NCI-H2227 (cell line): ENCODE measurements at regions not wholly inside any gene's neighbourhood (a gene's known extent, or its start where the extent isn't known, plus 50 kb on each side); places are given as distances from the start of the nearest gene placed in this dataset.
"Not testable (repeated sequence)": the region's sequence is repeated elsewhere in the genome, so short reads cannot be mapped to it uniquely, and the experiment has no call there.

Source experiments
- DNase-seq: peaks from one replicate; lab custom pipeline; 2025; ENCODE audit not compliant: unreplicated experiment; lab: John Stamatoyannopoulos, UW

- DNase-seq: no peak
Measured at GRCh38 chr4:53959343-53960120, 104.9 kb downstream of the CHIC2 start.

- no peak for DNase-seq
Measured at GRCh38 chr4:53956454-53956853, 108.0 kb downstream of the CHIC2 start.

- no peak for DNase-seq
Measured at GRCh38 chr4:53956053-53956452, 108.4 kb downstream of the CHIC2 start.

- DNase-seq: no peak
Measured at GRCh38 chr4:53951414-53951813, 113.0 kb downstream of the CHIC2 start.

GRCh38 chr4:53943345-53944085 lies 120.9 kb downstream of the CHIC2 start:
- DNase-seq: no peak

- no peak for DNase-seq
Measured at GRCh38 chr4:53942712-53943111, 121.7 kb downstream of the CHIC2 start.

- DNase-seq: no peak
Measured at GRCh38 chr4:53941331-53941730, 123.1 kb downstream of the CHIC2 start.

GRCh38 chr4:53939892-53940291 lies 124.5 kb downstream of the CHIC2 start:
- DNase-seq: not testable (repeated sequence)

GRCh38 chr4:53937918-53938317 lies 126.5 kb downstream of the CHIC2 start:
- no peak for DNase-seq

- DNase-seq: no peak
Measured at GRCh38 chr4:53937327-53937726, 127.1 kb downstream of the CHIC2 start.

- DNase-seq: no peak
Measured at GRCh38 chr4:53935780-53936179, 128.6 kb downstream of the CHIC2 start.

GRCh38 chr4:53932796-53933610 lies 131.4 kb downstream of the CHIC2 start:
- no peak for DNase-seq

- no peak for DNase-seq
Measured at GRCh38 chr4:53931461-53931961, 132.9 kb downstream of the CHIC2 start.

GRCh38 chr4:53929955-53930798 lies 134.2 kb downstream of the CHIC2 start:
- DNase-seq: peak; percentile 74

GRCh38 chr4:53929311-53929710 lies 135.1 kb downstream of the CHIC2 start:
- no peak for DNase-seq

GRCh38 chr4:53928825-53929224 lies 135.6 kb downstream of the CHIC2 start:
- no peak for DNase-seq

- DNase-seq: no peak
Measured at GRCh38 chr4:53925050-53925605, 139.3 kb downstream of the CHIC2 start.

GRCh38 chr4:53924333-53925049 lies 139.9 kb downstream of the CHIC2 start:
- no peak for DNase-seq

- no peak for DNase-seq
Measured at GRCh38 chr4:53923921-53924320, 140.5 kb downstream of the CHIC2 start.

GRCh38 chr4:53921856-53922255 lies 142.5 kb downstream of the CHIC2 start:
- no peak for DNase-seq
